Muscle layer of duodenum (tissue), 2 donors: ENCODE measurements at regions not wholly inside any gene's neighbourhood (a gene's known extent, or its start where the extent isn't known, plus 50 kb on each side); places are given as distances from the start of the nearest gene placed in this dataset.

ENCODE experiments used
- H3K27ac ChIP-seq: one replicate; pipeline ENCODE4 v1.7.0; 2013; ENCODE audit warnings: mild to moderate bottlenecking, low read length
- H3K27me3 ChIP-seq: one replicate; pipeline ENCODE4 v1.7.0; 2013; ENCODE audit warnings: low read depth, mild to moderate bottlenecking, control low read depth, low read length
- H3K36me3 ChIP-seq, 2 donors: one replicate each; pipeline ENCODE4 v1.7.0; 2013; ENCODE audit warnings: low read length in 2 of 2, control low read depth in 1 of 2, mild to moderate bottlenecking in 1 of 2; ENCODE audit not compliant: insufficient read depth in 2 of 2, control insufficient read depth in 1 of 2
- H3K4me1 ChIP-seq, 2 donors: one replicate each; pipeline ENCODE4 v1.7.0; 2013; ENCODE audit warnings: low read length in 2 of 2, mild to moderate bottlenecking in 2 of 2, control low read depth in 1 of 2, moderate library complexity in 1 of 2; ENCODE audit not compliant: insufficient read depth in 2 of 2, control insufficient read depth in 1 of 2
- H3K4me3 ChIP-seq, 2 donors: one replicate each; pipeline ENCODE4 v1.7.0; 2013; ENCODE audit warnings: low read length in 2 of 2, low read depth in 1 of 2, mild to moderate bottlenecking in 1 of 2
- H3K9me3 ChIP-seq, 2 donors: one replicate each; pipeline ENCODE4 v1.7.0; 2013; ENCODE audit warnings: low read length in 2 of 2, control low read depth in 1 of 2, mild to moderate bottlenecking in 1 of 2; ENCODE audit not compliant: control insufficient read depth in 1 of 2
- donor health status: healthy.

GRCh38 chr20:40809361-40809760, 120.3 kb upstream of the MAFB start:
- H3K27me3 ChIP-seq, result no peaks in the 10 kb centered on the region
- H3K4me1 ChIP-seq, result peaks cover 0 to 10% of the 10 kb centered on the region in 2 donors
- no peak overlapping the region for H3K27ac ChIP-seq
- no peak overlapping the region for H3K4me3 ChIP-seq
- H3K36me3 ChIP-seq, result no peaks in the 10 kb centered on the region
- no peaks in the 10 kb centered on the region for H3K9me3 ChIP-seq

- Histone ChIP-seq H3K27me3 (no peaks in the 10 kb centered on the region), H3K36me3 (no peaks in the 10 kb centered on the region), H3K4me3 (no peak overlapping the region), H3K9me3 (no peaks in the 10 kb centered on the region), H3K4me1 (peaks cover 0 to 10% of the 10 kb centered on the region in 2 donors), H3K27ac (no peak overlapping the region)
Observed at GRCh38 chr20:40810332-40811000, 121.4 kb upstream of the MAFB start.

- Histone ChIP-seq H3K27me3 (no peaks in the 10 kb centered on the region), H3K36me3 (no peaks in the 10 kb centered on the region), H3K4me3 (no peak overlapping the region), H3K27ac (no peak overlapping the region), H3K9me3 (no peaks in the 10 kb centered on the region), H3K4me1 (peaks cover 0 to 10% of the 10 kb centered on the region in 2 donors)
Observed at GRCh38 chr20:40811004-40811403, 122.0 kb upstream of the MAFB start.

- Histone ChIP-seq H3K27me3 (no peaks in the 10 kb centered on the region), H3K4me1 (peaks cover 0 to 9% of the 10 kb centered on the region in 2 donors), H3K4me3 (no peak overlapping the region), H3K27ac (no peak overlapping the region), H3K36me3 (no peaks in the 10 kb centered on the region), H3K9me3 (no peaks in the 10 kb centered on the region)
Observed at GRCh38 chr20:40811660-40812414, 122.8 kb upstream of the MAFB start.

- no peaks in the 10 kb centered on the region for H3K36me3 ChIP-seq
- H3K4me3 ChIP-seq, result no peak overlapping the region
- H3K27ac ChIP-seq, result no peak overlapping the region
- H3K4me1 ChIP-seq, result peaks cover 0 to 3% of the 10 kb centered on the region in 2 donors
- no peaks in the 10 kb centered on the region for H3K27me3 ChIP-seq
- H3K9me3 ChIP-seq, result no peaks in the 10 kb centered on the region
Observed at GRCh38 chr20:40812415-40812925, 123.4 kb upstream of the MAFB start.

- Histone ChIP-seq H3K27me3 (no peaks in the 10 kb centered on the region), H3K36me3 (no peaks in the 10 kb centered on the region), H3K4me1 (no peaks in the 10 kb centered on the region), H3K9me3 (no peaks in the 10 kb centered on the region), H3K4me3 (no peak overlapping the region), H3K27ac (no peak overlapping the region)
Observed at GRCh38 chr20:40813029-40813431, 124.0 kb upstream of the MAFB start.

- Histone ChIP-seq H3K27me3 (no peaks in the 10 kb centered on the region), H3K4me3 (no peak overlapping the region), H3K27ac (no peak overlapping the region), H3K36me3 (no peaks in the 10 kb centered on the region), H3K9me3 (no peaks in the 10 kb centered on the region), H3K4me1 (no peaks in the 10 kb centered on the region)
Observed at GRCh38 chr20:40813708-40814630, 124.9 kb upstream of the MAFB start.

- no peaks in the 10 kb centered on the region for H3K36me3 ChIP-seq
- H3K4me1 ChIP-seq, result no peaks in the 10 kb centered on the region
- no peaks in the 10 kb centered on the region for H3K9me3 ChIP-seq
- no peaks in the 10 kb centered on the region for H3K27me3 ChIP-seq
- no peak overlapping the region for H3K4me3 ChIP-seq
- H3K27ac ChIP-seq, result no peak overlapping the region
Observed at GRCh38 chr20:40814631-40814960, 125.6 kb upstream of the MAFB start.

GRCh38 chr20:40815156-40816038, 126.4 kb upstream of the MAFB start:
- no peak overlapping the region for H3K4me3 ChIP-seq
- no peaks in the 10 kb centered on the region for H3K4me1 ChIP-seq
- no peak overlapping the region for H3K27ac ChIP-seq
- H3K9me3 ChIP-seq, result no peaks in the 10 kb centered on the region
- no peaks in the 10 kb centered on the region for H3K27me3 ChIP-seq
- H3K36me3 ChIP-seq, result no peaks in the 10 kb centered on the region

GRCh38 chr20:40816039-40816352, 127.0 kb upstream of the MAFB start:
- Histone ChIP-seq H3K9me3 (no peaks in the 10 kb centered on the region), H3K27me3 (no peaks in the 10 kb centered on the region), H3K4me1 (no peaks in the 10 kb centered on the region), H3K27ac (no peak overlapping the region), H3K36me3 (no peaks in the 10 kb centered on the region), H3K4me3 (no peak overlapping the region)
